Activated naive CD4-positive, alpha-beta T cell treated with anti-CD3 and anti-CD28 coated beads, Interleukin-2, amount 50 U/mL, for 72 hours (primary cell): ENCODE measurements at regions not wholly inside any gene's neighbourhood (a gene's known extent, or its start where the extent isn't known, plus 50 kb on each side); places are given as distances from the start of the nearest gene placed in this dataset.
A peak's percentile ranks its signal among the peaks of the same experiment; 100 is the strongest.
"Not testable (repeated sequence)": the region's sequence is repeated elsewhere in the genome, so short reads cannot be mapped to it uniquely, and the experiment has no call there.

Experiments
- ATAC-seq, 2 donors: fragments of 150-1000 bp; cut with Tn5 transposase; 2 replicates each; pipeline ENCODE4 v1.10.0; 2021; ENCODE audit warnings: mild to moderate bottlenecking in 2 of 2, moderate library complexity in 2 of 2
- DNase-seq, 2 donors: peaks; one replicate each; pipeline ENCODE4 v3.0.0; 2021 to 2022; ENCODE audit warnings: low spot score in 2 of 2
- H3K27ac Mint-ChIP-seq, 2 donors: one replicate each; pipeline ENCODE4 v1.8.0; 2022; ENCODE audit warnings: mild to moderate bottlenecking in 2 of 2, mixed read lengths in 2 of 2
- H3K36me3 Mint-ChIP-seq, 2 donors: one replicate each; pipeline ENCODE4 v1.8.0; 2022; ENCODE audit warnings: mixed read lengths in 2 of 2
- H3K9me3 Mint-ChIP-seq, 2 donors: one replicate each; pipeline ENCODE4 v1.8.0; 2022; ENCODE audit warnings: mixed read lengths in 2 of 2

- not testable (repeated sequence) for H3K27ac Mint-ChIP-seq, ATAC-seq, H3K36me3 Mint-ChIP-seq, DNase-seq, H3K9me3 Mint-ChIP-seq
Measured at GRCh38 chr2:89874810-89875595, 1183.5 kb downstream of the RPIA start.

- not testable (repeated sequence) for H3K9me3 Mint-ChIP-seq, ATAC-seq, H3K36me3 Mint-ChIP-seq
Measured at GRCh38 chr2:89876445-89876844, 1185.0 kb downstream of the RPIA start.

GRCh38 chr2:89876878-89877277, 1185.4 kb downstream of the RPIA start:
- not testable (repeated sequence) for ATAC-seq, DNase-seq, H3K36me3 Mint-ChIP-seq, H3K27ac Mint-ChIP-seq, H3K9me3 Mint-ChIP-seq

More at GRCh38 chr2:89876445-89876844, 1185.0 kb downstream of the RPIA start:
- not testable (repeated sequence) for H3K27ac Mint-ChIP-seq, DNase-seq

GRCh38 chr2:89882880-89883279, 1191.4 kb downstream of the RPIA start:
- H3K27ac Mint-ChIP-seq, H3K36me3 Mint-ChIP-seq, H3K9me3 Mint-ChIP-seq, DNase-seq, ATAC-seq: not testable (repeated sequence)

GRCh38 chr2:89883624-89884023, 1192.2 kb downstream of the RPIA start:
- not testable (repeated sequence) for H3K27ac Mint-ChIP-seq, DNase-seq, ATAC-seq, H3K9me3 Mint-ChIP-seq, H3K36me3 Mint-ChIP-seq

GRCh38 chr2:89885071-89885470, 1193.6 kb downstream of the RPIA start:
- not testable (repeated sequence) for H3K27ac Mint-ChIP-seq
- ATAC-seq = peak in 1 of 2 donors; percentile 26

GRCh38 chr2:89888693-89889092, 1197.2 kb downstream of the RPIA start:
- not testable (repeated sequence) for H3K27ac Mint-ChIP-seq, DNase-seq, H3K36me3 Mint-ChIP-seq, ATAC-seq, H3K9me3 Mint-ChIP-seq

More at GRCh38 chr2:89885071-89885470, 1193.6 kb downstream of the RPIA start:
- not testable (repeated sequence) for H3K9me3 Mint-ChIP-seq, DNase-seq, H3K36me3 Mint-ChIP-seq

GRCh38 chr2:89890185-89890773, 1198.8 kb downstream of the RPIA start:
- not testable (repeated sequence) for H3K9me3 Mint-ChIP-seq, ATAC-seq, H3K27ac Mint-ChIP-seq, DNase-seq, H3K36me3 Mint-ChIP-seq

GRCh38 chr2:89894988-89895387, 1203.5 kb downstream of the RPIA start:
- not testable (repeated sequence) for ATAC-seq, H3K9me3 Mint-ChIP-seq, H3K27ac Mint-ChIP-seq, DNase-seq, H3K36me3 Mint-ChIP-seq

GRCh38 chr2:89895629-89896028, 1204.2 kb downstream of the RPIA start:
- not testable (repeated sequence) for ATAC-seq, H3K36me3 Mint-ChIP-seq, DNase-seq, H3K27ac Mint-ChIP-seq, H3K9me3 Mint-ChIP-seq

GRCh38 chr2:89927018-89927417, 1235.5 kb downstream of the RPIA start:
- H3K27ac Mint-ChIP-seq, DNase-seq, H3K9me3 Mint-ChIP-seq, H3K36me3 Mint-ChIP-seq, ATAC-seq: not testable (repeated sequence)

- not testable (repeated sequence) for DNase-seq, H3K9me3 Mint-ChIP-seq, H3K36me3 Mint-ChIP-seq, H3K27ac Mint-ChIP-seq, ATAC-seq
Measured at GRCh38 chr2:89935436-89935835, 1244.0 kb downstream of the RPIA start.

GRCh38 chr2:89936011-89936410, 1244.5 kb downstream of the RPIA start:
- H3K27ac Mint-ChIP-seq, H3K36me3 Mint-ChIP-seq, H3K9me3 Mint-ChIP-seq, ATAC-seq, DNase-seq: not testable (repeated sequence)

GRCh38 chr2:89936559-89936958, 1245.1 kb downstream of the RPIA start:
- not testable (repeated sequence) for DNase-seq, H3K36me3 Mint-ChIP-seq, ATAC-seq, H3K9me3 Mint-ChIP-seq, H3K27ac Mint-ChIP-seq

GRCh38 chr2:89938756-89939155, 1247.3 kb downstream of the RPIA start:
- not testable (repeated sequence) for H3K27ac Mint-ChIP-seq, DNase-seq, H3K36me3 Mint-ChIP-seq, H3K9me3 Mint-ChIP-seq
- peak; percentile 53 to 56 for ATAC-seq

GRCh38 chr2:89944267-89944666, 1252.8 kb downstream of the RPIA start:
- not testable (repeated sequence) for H3K9me3 Mint-ChIP-seq, DNase-seq, H3K36me3 Mint-ChIP-seq, ATAC-seq, H3K27ac Mint-ChIP-seq

- not testable (repeated sequence) for ATAC-seq, H3K36me3 Mint-ChIP-seq, DNase-seq, H3K27ac Mint-ChIP-seq, H3K9me3 Mint-ChIP-seq
Measured at GRCh38 chr2:89945004-89945616, 1253.6 kb downstream of the RPIA start.
